ENCODE measurements at regions not wholly inside any gene's neighbourhood (a gene's known extent, or its start where the extent isn't known, plus 50 kb on each side); places are given as distances from the start of the nearest gene placed in this dataset.

DNA sequence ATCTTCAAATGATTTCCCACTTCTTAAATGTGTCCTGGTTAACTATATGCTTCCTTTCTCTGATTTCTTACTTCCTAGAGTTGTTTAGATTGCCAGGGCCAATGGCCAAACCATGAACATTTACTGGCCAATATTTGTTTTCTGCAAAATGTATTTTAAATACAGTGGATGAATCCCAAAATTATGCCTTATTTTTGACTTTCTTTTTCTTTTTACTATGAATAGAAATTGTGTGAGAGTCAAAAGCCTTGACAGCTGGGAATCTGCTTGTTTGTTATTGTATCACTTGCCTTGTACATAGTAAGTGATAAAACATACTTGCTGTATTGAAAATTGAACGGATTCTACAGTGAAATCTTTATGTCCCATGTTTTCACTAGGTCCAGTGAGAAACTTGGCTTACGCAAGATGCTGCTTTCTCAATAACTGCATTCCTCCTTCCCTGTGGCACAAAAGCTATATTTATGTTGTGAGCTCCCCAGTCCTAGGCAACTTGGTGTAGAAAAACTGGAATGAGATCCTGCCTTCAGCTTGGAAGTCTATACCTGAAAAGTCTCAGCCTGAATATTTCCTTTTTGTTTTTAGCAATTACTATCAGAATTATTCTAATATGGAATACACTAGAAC is 295.2 kb downstream of the EPHA7 start:
- no peak overlapping the region for H3K27ac ChIP-seq
- no peaks in the 10 kb centered on the region for H3K4me1 ChIP-seq
- no peak overlapping the region for H3K4me3 ChIP-seq
- TF ChIP-seq, protein P1, sequence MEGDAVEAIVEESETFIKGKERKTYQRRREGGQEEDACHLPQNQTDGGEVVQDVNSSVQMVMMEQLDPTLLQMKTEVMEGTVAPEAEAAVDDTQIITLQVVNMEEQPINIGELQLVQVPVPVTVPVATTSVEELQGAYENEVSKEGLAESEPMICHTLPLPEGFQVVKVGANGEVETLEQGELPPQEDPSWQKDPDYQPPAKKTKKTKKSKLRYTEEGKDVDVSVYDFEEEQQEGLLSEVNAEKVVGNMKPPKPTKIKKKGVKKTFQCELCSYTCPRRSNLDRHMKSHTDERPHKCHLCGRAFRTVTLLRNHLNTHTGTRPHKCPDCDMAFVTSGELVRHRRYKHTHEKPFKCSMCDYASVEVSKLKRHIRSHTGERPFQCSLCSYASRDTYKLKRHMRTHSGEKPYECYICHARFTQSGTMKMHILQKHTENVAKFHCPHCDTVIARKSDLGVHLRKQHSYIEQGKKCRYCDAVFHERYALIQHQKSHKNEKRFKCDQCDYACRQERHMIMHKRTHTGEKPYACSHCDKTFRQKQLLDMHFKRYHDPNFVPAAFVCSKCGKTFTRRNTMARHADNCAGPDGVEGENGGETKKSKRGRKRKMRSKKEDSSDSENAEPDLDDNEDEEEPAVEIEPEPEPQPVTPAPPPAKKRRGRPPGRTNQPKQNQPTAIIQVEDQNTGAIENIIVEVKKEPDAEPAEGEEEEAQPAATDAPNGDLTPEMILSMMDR (IDR thresholded peaks at IDR 0.05) = no peak
- TF ChIP-seq EP300 (IDR thresholded peaks at IDR 0.05) (no peak), POLR2AphosphoS5 (IDR thresholded peaks at IDR 0.05) (no peak), POLR2A (IDR thresholded peaks at IDR 0.05) (no peak)
- no peaks in the 10 kb centered on the region for H3K27me3 ChIP-seq
- no peaks in the 10 kb centered on the region for H3K9me3 ChIP-seq
- ATAC-seq (ENCODE audit: low FRiP score in 2 of 2) = no peak
- no peaks in the 10 kb centered on the region for H3K36me3 ChIP-seq
- no peak for DNase-seq
- WGBS, 2 donors = 65 to 84% methylated on average over 2 of the region's 2 CpGs

- WGBS, 2 donors = 63 to 80% methylated on average over 2 of the region's 2 CpGs
- no peaks in the 10 kb centered on the region for H3K4me1 ChIP-seq
- H3K36me3 ChIP-seq = no peaks in the 10 kb centered on the region
- H3K4me3 ChIP-seq = no peak overlapping the region
- TF ChIP-seq, protein P1 (IDR thresholded peaks at IDR 0.05) = no peak
- no peak for TF ChIP-seq EP300 (IDR thresholded peaks at IDR 0.05)
- no peak for TF ChIP-seq POLR2A (IDR thresholded peaks at IDR 0.05)
- no peak for TF ChIP-seq POLR2AphosphoS5 (IDR thresholded peaks at IDR 0.05)
- no peaks in the 10 kb centered on the region for H3K9me3 ChIP-seq
- ATAC-seq (ENCODE audit: low FRiP score in 2 of 2) (no peak), DNase-seq (no peak)
- no peak overlapping the region for H3K27ac ChIP-seq
- no peaks in the 10 kb centered on the region for H3K27me3 ChIP-seq
Observed at GRCh38 chr6:93123585-93123984, 295.8 kb downstream of the EPHA7 start.

- no peak for ATAC-seq (ENCODE audit: low FRiP score in 2 of 2)
- no peaks in the 10 kb centered on the region for H3K4me1 ChIP-seq
- DNase-seq = no peak
- TF ChIP-seq, protein P1 (IDR thresholded peaks at IDR 0.05) = no peak
- no peak for TF ChIP-seq POLR2AphosphoS5 (IDR thresholded peaks at IDR 0.05)
- no peak for TF ChIP-seq POLR2A (IDR thresholded peaks at IDR 0.05)
- no peak for TF ChIP-seq EP300 (IDR thresholded peaks at IDR 0.05)
- H3K9me3 ChIP-seq = no peaks in the 10 kb centered on the region
- 84 to 96% methylated on average over 1 of the region's 1 CpG for WGBS, 2 donors
- no peak overlapping the region for H3K4me3 ChIP-seq
- no peak overlapping the region for H3K27ac ChIP-seq
- H3K36me3 ChIP-seq = no peaks in the 10 kb centered on the region
- no peaks in the 10 kb centered on the region for H3K27me3 ChIP-seq
Observed at GRCh38 chr6:93120154-93120742, 299.1 kb downstream of the EPHA7 start.

GRCh38 chr6:93105907-93106306 is 313.5 kb downstream of the EPHA7 start:
- Histone ChIP-seq H3K27me3 (no peaks in the 10 kb centered on the region), H3K27ac (no peak overlapping the region), H3K4me3 (no peak overlapping the region), H3K9me3 (no peaks in the 10 kb centered on the region), H3K36me3 (no peaks in the 10 kb centered on the region), H3K4me1 (no peaks in the 10 kb centered on the region)
- ATAC-seq (ENCODE audit: low FRiP score in 2 of 2) = no peak
- no peak for DNase-seq
- WGBS, 2 donors = 72 to 76% methylated on average over 2 of the region's 2 CpGs
- TF ChIP-seq POLR2AphosphoS5 (IDR thresholded peaks at IDR 0.05) (no peak), POLR2A (IDR thresholded peaks at IDR 0.05) (no peak), EP300 (IDR thresholded peaks at IDR 0.05) (no peak)
- TF ChIP-seq, protein P1 (IDR thresholded peaks at IDR 0.05) = no peak

DNA sequence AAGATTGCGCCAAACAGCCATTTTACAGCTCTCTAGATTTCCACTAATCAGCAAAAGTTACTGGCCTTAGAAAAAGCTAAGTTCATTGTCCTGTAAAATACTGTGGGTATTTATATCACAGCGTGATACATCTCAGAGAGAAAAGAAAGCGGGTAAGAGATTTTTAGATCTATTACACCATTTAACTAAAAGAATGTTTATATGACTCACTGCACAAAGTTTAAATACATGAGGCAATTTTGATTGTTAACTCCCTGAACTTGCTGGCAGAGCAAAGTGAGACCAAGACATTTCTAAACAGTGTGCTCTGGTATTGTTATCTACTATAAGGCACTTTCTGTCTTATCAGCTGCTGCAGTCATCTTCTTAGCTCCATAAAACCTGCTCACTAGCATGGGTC is 314.3 kb downstream of the EPHA7 start:
- 66 to 68% methylated on average over 3 of the region's 3 CpGs for WGBS, 2 donors
- Histone ChIP-seq H3K27ac (no peak overlapping the region), H3K4me1 (no peaks in the 10 kb centered on the region), H3K4me3 (no peak overlapping the region), H3K9me3 (no peaks in the 10 kb centered on the region), H3K36me3 (no peaks in the 10 kb centered on the region), H3K27me3 (no peaks in the 10 kb centered on the region)
- no peak for TF ChIP-seq POLR2AphosphoS5 (IDR thresholded peaks at IDR 0.05)
- TF ChIP-seq EP300 (IDR thresholded peaks at IDR 0.05) = no peak
- TF ChIP-seq POLR2A (IDR thresholded peaks at IDR 0.05) = no peak
- TF ChIP-seq, protein P1 (IDR thresholded peaks at IDR 0.05) = no peak
- no peak for DNase-seq
- no peak for ATAC-seq (ENCODE audit: low FRiP score in 2 of 2)

Measured in upper lobe of left lung (tissue), 6 donors.